ENCODE measurements at regions not wholly inside any gene's neighbourhood (a gene's known extent, or its start where the extent isn't known, plus 50 kb on each side); places are given as distances from the start of the nearest gene placed in this dataset.

- no peaks in the 10 kb centered on the region for H3K27me3 Mint-ChIP-seq
- no peak overlapping the region for H3K27ac Mint-ChIP-seq
- no peak for DNase-seq (ENCODE audit: low spot score, unreplicated experiment)
- H3K36me3 Mint-ChIP-seq (ENCODE audit: insufficient read depth), result peaks cover 23% of the 10 kb centered on the region
- no peak overlapping the region for H3K4me3 Mint-ChIP-seq (ENCODE audit: low read depth)
- peaks cover 15% of the 10 kb centered on the region for H3K9me3 Mint-ChIP-seq (ENCODE audit: low read depth)
- TF ChIP-seq, protein P1, sequence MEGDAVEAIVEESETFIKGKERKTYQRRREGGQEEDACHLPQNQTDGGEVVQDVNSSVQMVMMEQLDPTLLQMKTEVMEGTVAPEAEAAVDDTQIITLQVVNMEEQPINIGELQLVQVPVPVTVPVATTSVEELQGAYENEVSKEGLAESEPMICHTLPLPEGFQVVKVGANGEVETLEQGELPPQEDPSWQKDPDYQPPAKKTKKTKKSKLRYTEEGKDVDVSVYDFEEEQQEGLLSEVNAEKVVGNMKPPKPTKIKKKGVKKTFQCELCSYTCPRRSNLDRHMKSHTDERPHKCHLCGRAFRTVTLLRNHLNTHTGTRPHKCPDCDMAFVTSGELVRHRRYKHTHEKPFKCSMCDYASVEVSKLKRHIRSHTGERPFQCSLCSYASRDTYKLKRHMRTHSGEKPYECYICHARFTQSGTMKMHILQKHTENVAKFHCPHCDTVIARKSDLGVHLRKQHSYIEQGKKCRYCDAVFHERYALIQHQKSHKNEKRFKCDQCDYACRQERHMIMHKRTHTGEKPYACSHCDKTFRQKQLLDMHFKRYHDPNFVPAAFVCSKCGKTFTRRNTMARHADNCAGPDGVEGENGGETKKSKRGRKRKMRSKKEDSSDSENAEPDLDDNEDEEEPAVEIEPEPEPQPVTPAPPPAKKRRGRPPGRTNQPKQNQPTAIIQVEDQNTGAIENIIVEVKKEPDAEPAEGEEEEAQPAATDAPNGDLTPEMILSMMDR (IDR thresholded peaks at IDR 0.05; ENCODE audit: unreplicated experiment), result no peak
- peaks cover 18% of the 10 kb centered on the region for H3K4me1 Mint-ChIP-seq (ENCODE audit: low read depth)
Observed at GRCh38 chr5:102611312-102611711, 112.5 kb upstream of the SLCO6A1 start.

DNA sequence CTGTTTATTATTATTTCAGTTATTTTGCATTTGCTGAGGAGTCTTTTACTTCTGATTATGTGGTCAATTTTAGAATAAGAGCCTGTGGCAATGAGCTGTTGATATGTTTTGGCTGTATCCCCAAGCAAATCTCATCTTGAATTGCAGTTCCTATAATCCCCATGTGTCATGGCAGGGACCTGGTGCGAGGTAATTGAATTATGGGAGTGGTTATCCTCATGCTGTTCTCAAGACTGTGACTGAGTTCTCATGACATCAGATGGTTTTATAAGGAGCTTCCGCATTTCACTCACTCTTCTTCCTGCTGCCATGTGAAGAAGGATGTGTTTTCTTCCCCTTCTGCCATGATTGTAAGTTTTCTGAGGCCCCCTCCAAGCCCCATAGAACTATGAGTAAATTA, 114.9 kb upstream of the SLCO6A1 start:
- Mint-ChIP-seq H3K27me3 (no peaks in the 10 kb centered on the region), H3K4me1 (ENCODE audit: low read depth) (peaks cover 12% of the 10 kb centered on the region), H3K27ac (no peak overlapping the region), H3K4me3 (ENCODE audit: low read depth) (no peak overlapping the region), H3K36me3 (ENCODE audit: insufficient read depth) (peaks cover 15% of the 10 kb centered on the region), H3K9me3 (ENCODE audit: low read depth) (peaks cover 6% of the 10 kb centered on the region)
- TF ChIP-seq, protein P1 (IDR thresholded peaks at IDR 0.05; ENCODE audit: unreplicated experiment), result no peak
- no peak for DNase-seq (ENCODE audit: low spot score, unreplicated experiment)

DNA sequence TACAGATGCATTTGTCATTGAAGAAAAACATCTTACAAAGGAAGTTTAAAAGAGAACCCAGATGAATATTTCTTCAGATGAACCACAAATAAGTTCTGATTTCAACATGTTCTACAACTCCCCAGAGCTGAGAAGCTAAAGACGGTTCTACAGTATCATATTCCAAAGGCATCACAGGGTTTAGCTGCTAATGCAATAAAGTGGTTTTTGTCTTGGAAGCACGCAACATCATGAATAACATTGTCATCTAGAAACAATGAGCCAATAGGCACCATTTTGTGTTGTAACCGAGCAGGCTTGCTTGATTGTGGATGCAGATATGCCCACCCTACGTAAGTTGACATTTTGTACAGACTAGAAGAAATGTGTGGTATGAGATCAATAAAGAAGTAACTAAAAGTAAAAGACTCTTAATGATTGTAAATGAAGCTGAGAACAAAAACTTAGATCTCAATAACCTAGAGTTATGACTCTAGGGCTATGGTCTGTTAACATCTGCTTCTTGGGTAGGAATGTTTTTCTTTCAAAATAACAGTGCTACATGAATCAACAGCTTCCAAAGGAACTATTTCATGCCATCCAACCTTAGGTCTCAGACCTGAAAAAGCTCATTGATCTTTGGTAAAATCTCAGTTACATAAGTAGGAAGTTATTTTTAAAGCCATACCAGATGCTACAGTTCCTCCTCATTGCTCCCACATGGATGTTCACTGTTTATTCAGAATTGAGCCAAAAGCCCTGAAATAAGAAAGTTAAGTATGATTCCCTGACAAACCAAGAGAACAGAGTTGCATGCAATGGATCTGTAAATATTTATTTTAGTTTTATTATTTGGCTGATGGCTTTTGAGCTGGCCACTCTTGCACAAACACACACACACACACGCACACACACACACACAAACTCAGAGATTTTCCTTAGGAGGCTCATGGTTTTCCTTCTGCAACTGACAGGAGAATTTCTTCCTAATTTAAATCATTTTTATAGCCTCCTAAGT, 118.7 kb upstream of the SLCO6A1 start:
- no peaks in the 10 kb centered on the region for H3K27me3 Mint-ChIP-seq
- no peak for DNase-seq (ENCODE audit: low spot score, unreplicated experiment)
- H3K36me3 Mint-ChIP-seq (ENCODE audit: insufficient read depth), result peaks cover 11% of the 10 kb centered on the region
- peaks cover 6% of the 10 kb centered on the region for H3K4me1 Mint-ChIP-seq (ENCODE audit: low read depth)
- no peak overlapping the region for H3K27ac Mint-ChIP-seq
- peaks cover 6% of the 10 kb centered on the region for H3K9me3 Mint-ChIP-seq (ENCODE audit: low read depth)
- H3K4me3 Mint-ChIP-seq (ENCODE audit: low read depth), result no peak overlapping the region
- TF ChIP-seq, protein P1 (IDR thresholded peaks at IDR 0.05; ENCODE audit: unreplicated experiment), result no peak

- Mint-ChIP-seq H3K4me3 (ENCODE audit: low read depth) (no peak overlapping the region), H3K36me3 (ENCODE audit: insufficient read depth) (no peaks in the 10 kb centered on the region), H3K9me3 (ENCODE audit: low read depth) (no peaks in the 10 kb centered on the region), H3K4me1 (ENCODE audit: low read depth) (peaks cover 4% of the 10 kb centered on the region), H3K27me3 (no peaks in the 10 kb centered on the region), H3K27ac (no peak overlapping the region)
- TF ChIP-seq, protein P1 (IDR thresholded peaks at IDR 0.05; ENCODE audit: unreplicated experiment), result no peak
- DNase-seq (ENCODE audit: low spot score, unreplicated experiment), result no peak
Observed at GRCh38 chr5:102622262-102622661, 123.5 kb upstream of the SLCO6A1 start.

DNA sequence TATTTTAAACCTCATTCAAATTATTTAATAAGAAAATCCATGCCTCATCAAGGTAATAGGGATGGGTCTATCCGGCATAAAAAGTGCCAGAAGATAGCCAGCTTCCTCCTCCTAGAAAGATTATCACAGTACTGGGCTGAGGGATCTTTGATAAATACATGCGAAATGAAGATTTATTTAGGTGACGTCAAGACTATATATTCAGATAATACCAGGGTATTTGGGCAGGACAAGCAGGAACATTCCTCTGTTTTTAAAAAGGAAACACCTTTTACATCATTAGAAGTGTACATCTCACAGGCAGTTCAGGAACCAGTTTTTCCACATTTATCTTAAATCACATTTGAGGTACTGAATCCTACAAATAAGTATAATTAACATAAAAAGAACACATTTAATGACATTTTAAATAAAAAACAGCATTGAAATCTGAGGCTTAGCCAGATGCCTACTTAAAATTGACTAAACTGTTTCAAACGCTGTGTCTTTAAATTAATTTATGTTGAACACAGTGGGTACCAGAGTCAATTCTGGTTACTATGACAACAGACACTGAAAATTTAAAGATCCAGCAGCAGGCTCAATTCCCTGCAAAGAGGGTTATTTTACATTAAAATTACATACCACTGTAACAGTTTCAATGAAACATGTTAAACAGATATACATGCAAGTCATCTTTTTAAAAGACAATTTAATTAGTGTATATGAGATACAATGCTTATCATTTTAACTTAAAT, 124.7 kb upstream of the SLCO6A1 start:
- TF ChIP-seq, protein P1 (IDR thresholded peaks at IDR 0.05; ENCODE audit: unreplicated experiment), result no peak
- H3K4me1 Mint-ChIP-seq (ENCODE audit: low read depth), result no peaks in the 10 kb centered on the region
- no peak overlapping the region for H3K27ac Mint-ChIP-seq
- DNase-seq (ENCODE audit: low spot score, unreplicated experiment), result no peak
- H3K27me3 Mint-ChIP-seq, result no peaks in the 10 kb centered on the region
- H3K36me3 Mint-ChIP-seq (ENCODE audit: insufficient read depth), result no peaks in the 10 kb centered on the region
- H3K9me3 Mint-ChIP-seq (ENCODE audit: low read depth), result no peaks in the 10 kb centered on the region
- no peak overlapping the region for H3K4me3 Mint-ChIP-seq (ENCODE audit: low read depth)

All from progenitor cell of endocrine pancreas (in vitro differentiated cells).